Right forelimb (tissue), 1 donor: ENCODE measurements at regions not wholly inside any gene's neighbourhood (a gene's known extent, or its start where the extent isn't known, plus 50 kb on each side); places are given as distances from the start of the nearest gene placed in this dataset.
"Not testable (repeated sequence)": the region's sequence is repeated elsewhere in the genome, so short reads cannot be mapped to it uniquely, and the experiment has no call there.

ENCODE experiments used
- DNase-seq: peaks from one replicate; pipeline ENCODE4 v3.0.0-alpha.2; 2018

DNA sequence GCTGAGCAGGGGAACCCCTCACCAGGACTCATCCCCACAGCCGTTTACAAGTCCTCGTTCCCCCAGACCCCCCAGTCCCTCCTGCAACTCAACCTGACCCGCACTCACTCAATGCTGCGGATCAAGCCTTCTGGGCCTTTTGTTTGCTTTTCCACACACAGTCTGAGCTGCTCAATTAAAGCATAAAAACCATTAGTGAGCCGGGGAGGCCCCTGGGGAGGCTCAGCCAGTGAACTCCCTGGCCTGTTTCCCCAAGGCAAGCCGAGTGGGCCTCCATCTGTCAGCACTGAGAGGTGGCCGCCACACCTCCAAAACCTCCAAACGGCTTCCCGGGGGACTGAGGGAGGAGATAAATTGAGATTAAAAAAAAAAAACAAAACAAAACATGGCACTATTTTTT lies 158.5 kb downstream of the SHOX start:
- no peak for DNase-seq

DNA sequence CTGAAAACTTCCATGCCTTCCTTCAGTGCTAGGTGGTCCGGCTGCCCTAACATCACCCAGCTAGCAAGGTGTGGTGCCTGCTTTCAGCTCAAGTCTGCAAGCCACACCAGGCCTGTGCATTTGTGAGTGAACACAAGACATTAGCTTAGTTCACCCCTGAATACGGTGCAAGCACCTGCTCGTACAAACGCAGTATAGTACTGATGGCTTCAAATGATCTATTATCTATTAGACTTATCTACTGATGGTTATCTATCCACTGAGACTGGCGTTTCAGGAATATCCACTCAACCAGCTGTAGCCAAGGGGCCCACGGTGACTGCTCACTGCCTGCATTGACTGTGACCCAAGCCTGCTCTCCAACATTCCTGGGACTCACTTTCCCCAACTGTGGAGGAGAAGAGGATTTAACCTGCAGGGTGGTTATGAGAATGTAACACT lies 155.9 kb downstream of the SHOX start:
- no peak for DNase-seq

GRCh38 chrX:784829-785228 lies 154.2 kb downstream of the SHOX start:
- no peak for DNase-seq

- no peak for DNase-seq
These were observed 150.9 kb downstream of the SHOX start for GRCh38 chrX:781224-782204.

DNA sequence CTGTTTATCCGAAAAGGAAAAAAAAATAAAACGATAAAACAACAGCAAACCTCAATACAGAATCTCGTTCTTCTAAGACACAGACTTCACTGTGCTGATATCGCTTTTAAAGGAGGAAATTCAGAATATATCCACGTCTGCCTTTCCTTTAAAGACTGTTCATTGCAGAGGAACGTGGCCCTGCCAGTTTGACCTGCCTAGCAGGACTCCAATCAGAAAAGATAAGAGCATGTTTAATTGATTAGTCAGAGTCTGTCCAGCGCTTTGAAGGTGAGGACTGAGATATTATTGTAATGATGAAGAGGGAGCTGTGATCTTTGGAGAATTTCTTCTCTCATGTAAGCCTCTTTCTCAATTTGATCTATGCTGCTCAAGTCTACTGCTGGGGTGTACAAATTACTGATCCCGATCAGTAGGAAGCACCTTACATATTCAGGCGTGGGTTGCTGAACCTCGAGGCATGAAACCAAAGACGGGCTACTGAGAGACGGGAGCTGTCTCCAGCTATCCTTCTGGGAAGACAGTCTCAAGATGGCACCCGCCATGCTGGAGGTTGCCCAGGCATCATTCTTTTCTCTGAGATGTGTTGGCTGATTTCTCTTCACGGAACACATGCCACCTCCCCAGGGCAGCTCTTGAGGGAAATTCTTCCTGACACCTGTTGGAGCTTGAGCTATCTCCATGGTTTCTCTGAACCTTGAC lies 146.1 kb downstream of the SHOX start:
- DNase-seq: no peak

DNA sequence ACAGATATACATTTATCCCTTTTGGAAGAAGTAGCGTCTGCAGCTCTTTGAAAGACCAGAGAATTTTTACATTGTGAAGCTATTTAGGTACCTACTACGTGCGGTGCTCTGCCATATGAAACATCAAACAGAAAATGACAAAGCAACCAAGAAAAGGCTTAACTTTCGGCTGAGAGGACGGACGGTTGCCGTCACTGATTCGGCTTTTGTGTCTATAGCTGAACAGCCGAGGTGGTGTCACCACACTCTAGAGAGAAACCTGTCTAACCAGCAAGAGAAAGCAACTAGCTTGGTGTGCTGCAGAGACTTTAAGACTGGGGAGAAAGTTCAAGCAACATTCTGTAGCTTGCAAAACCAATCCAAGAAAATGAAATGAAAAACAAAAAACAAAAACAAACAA lies 145.5 kb downstream of the SHOX start:
- DNase-seq: no peak

GRCh38 chrX:774536-774935 lies 143.9 kb downstream of the SHOX start:
- no peak for DNase-seq

GRCh38 chrX:773292-774025 lies 142.9 kb downstream of the SHOX start:
- DNase-seq: no peak

GRCh38 chrX:771536-771935 lies 140.9 kb downstream of the SHOX start:
- no peak for DNase-seq

DNA sequence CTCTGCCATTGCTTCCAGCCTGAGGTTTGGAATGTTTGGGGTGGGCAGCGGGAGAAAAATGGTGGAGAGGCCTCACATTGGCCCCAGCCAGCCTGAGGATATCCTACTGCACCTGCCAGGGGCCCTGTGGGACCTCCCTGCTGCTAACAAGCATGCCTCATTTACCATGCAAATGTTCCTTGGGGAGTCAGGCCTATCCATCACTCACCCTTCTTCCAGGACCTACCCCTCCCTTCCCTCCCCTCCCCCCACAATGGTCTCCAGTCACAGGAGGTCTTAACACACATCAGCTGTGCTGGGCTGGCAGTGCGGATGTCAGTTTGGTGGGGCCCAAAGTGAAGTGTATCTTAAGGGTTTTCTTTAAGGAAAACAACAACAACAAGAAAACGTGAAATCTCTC lies 139.2 kb downstream of the SHOX start:
- DNase-seq: no peak

- DNase-seq: no peak
These were observed 138.0 kb downstream of the SHOX start for GRCh38 chrX:768596-768995.

- no peak for DNase-seq
These were observed 128.3 kb downstream of the SHOX start for GRCh38 chrX:758917-759316.

- DNase-seq: no peak
These were observed 120.2 kb downstream of the SHOX start for GRCh38 chrX:750812-751211.

- no peak for DNase-seq
These were observed 119.7 kb downstream of the SHOX start for GRCh38 chrX:750263-750662.

- no peak for DNase-seq
These were observed 116.6 kb downstream of the SHOX start for GRCh38 chrX:747176-747575.

- DNase-seq: no peak
These were observed 109.0 kb downstream of the SHOX start for GRCh38 chrX:739611-740010.

DNA sequence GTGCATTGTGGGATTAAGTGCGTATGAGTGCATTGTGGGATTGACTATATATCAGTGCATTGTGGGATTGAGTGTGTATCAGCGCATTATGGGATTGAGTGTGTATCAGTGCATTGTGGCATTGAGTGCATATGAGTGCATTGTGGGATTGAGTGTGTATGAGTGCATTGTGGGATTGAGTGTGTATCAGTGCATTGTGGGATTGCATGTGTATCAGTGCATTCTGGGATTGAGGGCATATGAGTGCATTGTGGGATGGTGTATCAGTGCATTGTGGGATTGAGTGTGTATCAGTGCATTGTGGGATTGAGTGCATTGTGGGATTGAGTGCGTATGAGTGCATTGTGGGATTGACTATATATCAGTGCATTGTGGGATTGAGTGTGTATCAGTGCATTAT lies 106.4 kb downstream of the SHOX start:
- not testable (repeated sequence) for DNase-seq

DNA sequence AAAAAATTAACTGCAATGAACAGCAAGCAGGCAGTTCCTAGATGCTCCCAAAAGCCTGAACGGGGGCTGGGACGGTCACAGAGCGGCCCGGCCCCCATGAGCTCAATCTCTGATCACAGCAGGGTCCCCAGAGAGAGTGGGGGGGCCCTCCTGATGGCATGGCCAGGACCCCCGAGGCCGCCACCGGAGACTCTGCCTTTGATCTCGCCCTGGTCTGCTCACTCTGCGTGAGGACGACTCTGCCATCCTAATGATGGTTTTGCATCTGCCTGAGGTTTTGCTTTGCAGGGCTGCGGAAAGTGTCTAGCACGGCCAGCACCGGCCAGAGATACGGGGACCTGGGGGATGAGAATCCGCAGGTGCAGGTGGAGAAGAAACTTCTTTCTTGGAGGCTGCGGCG lies 103.8 kb downstream of the SHOX start:
- DNase-seq: no peak

DNA sequence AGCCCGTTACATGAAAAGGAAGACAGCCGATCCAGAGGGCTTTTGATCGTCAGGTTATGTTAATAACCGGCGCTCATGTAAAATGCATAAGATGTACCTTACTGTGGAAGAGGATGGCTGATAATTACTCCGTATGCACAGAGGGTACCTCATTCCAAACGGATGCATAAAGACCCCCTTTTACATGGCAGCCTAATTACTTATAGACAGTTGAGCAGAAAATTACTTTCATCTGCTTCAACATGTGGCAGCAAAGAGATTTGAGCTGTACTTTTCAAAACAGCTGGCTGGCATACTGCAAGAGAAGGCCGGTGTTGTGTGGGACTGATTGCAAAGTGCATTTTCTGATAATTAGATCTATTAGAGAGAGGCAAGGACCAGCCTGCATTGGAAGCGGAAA lies 103.4 kb downstream of the SHOX start:
- DNase-seq: no peak

DNA sequence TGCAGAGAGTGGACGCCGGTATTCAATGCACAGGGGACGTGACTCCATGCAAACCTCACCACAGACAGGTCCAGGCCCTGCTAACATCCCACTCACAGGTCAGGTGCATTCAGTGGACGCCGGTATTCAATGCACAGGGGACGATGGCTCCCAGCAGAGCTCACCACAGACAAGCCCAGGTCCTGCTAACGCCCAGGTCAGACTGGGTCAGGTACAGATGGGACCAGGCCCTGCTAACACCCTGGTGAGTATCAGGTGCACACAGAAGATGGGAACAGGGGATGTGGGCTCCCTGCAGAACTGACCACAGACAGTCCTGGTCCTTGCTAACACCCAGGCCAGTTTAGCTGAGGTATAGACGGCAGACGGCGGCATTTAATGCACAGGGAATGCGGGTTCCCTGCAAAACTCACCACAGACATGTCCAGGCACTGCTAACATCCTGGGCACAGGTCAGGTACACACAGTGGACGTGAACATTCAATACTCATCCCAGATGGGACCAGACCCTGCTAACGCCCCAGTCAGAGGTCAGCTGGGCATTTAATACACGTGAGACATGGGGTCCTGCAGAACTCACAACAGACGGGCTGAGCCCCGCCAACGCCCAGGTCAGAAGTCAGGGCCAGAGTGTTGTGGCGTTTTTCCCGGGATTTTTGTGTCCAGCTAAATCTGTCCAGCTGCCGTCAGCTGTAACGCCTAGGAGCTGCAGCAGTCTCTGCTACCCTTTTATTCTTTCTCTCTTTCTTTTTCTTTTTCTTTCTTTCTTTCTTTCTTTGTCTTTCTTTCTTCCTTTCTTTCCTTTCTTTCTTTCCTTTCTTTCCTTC lies 99.2 kb downstream of the SHOX start:
- DNase-seq: no peak

DNA sequence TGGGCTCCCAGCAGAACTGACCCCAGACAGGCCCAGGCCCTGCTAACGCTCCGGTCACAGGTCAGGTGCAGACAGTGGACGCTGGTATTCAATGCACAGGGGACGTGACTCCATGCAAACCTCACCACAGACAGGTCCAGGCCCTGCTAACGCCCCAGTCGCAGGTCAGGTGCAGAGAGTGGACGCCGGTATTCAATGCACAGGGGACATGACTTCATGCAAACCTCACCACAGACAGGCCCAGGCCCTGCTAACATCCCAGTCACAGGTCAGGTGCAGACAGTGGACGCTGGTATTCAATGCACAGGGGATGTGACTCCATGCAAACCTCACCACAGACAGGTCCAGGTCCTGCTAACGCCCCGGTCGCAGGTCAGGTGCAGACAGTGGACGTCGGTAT lies 98.5 kb downstream of the SHOX start:
- DNase-seq: not testable (repeated sequence)

DNA sequence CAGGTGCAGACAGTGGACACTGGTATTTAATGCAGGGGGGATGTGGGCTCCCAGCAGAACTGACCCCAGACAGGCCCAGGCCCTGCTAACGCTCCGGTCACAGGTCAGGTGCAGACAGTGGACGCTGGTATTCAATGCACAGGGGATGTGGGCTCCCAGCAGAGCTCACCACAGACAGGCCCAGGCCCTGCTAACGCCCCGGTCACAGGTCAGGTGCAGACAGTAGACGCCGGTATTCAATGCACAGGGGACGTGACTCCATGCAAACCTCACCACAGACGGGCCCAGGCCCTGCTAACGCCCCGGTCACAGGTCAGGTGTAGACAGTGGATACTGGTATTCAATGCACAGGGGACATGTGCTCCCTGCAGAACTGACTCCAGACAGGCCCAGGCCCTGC lies 98.0 kb downstream of the SHOX start:
- DNase-seq: not testable (repeated sequence)
